Muscle of arm (tissue), 1 donor: ENCODE measurements at regions not wholly inside any gene's neighbourhood (a gene's known extent, or its start where the extent isn't known, plus 50 kb on each side); places are given as distances from the start of the nearest gene placed in this dataset.
"Not testable (repeated sequence)": the region's sequence is repeated elsewhere in the genome, so short reads cannot be mapped to it uniquely, and the experiment has no call there.

Experiments used
- DNase-seq: peaks from one replicate; pipeline ENCODE4 v3.0.0-alpha.2; 2013

GRCh38 chr1:149356152-149356551, 118.7 kb upstream of the NBPF19 start:
- DNase-seq, result not testable (repeated sequence)

GRCh38 chr1:149360351-149360750, 114.5 kb upstream of the NBPF19 start:
- not testable (repeated sequence) for DNase-seq

- DNase-seq, result not testable (repeated sequence)
These were observed 113.5 kb upstream of the NBPF19 start for GRCh38 chr1:149361310-149361709.

GRCh38 chr1:149364188-149364981, 110.5 kb upstream of the NBPF19 start:
- DNase-seq, result not testable (repeated sequence)

GRCh38 chr1:149366402-149366801, 108.4 kb upstream of the NBPF19 start:
- DNase-seq, result not testable (repeated sequence)

GRCh38 chr1:149367472-149368044, 107.3 kb upstream of the NBPF19 start:
- DNase-seq, result not testable (repeated sequence)

GRCh38 chr1:149368337-149368736, 106.5 kb upstream of the NBPF19 start:
- not testable (repeated sequence) for DNase-seq

- DNase-seq, result not testable (repeated sequence)
These were observed 105.8 kb upstream of the NBPF19 start for GRCh38 chr1:149369081-149369480.

GRCh38 chr1:149371955-149372354, 102.9 kb upstream of the NBPF19 start:
- not testable (repeated sequence) for DNase-seq

GRCh38 chr1:149378462-149378861, 96.4 kb upstream of the NBPF19 start:
- DNase-seq, result not testable (repeated sequence)

- DNase-seq, result peak; percentile 55
These were observed 84.5 kb upstream of the NBPF19 start for GRCh38 chr1:149390173-149390926.

GRCh38 chr1:149390931-149391330, 83.9 kb upstream of the NBPF19 start:
- DNase-seq, result not testable (repeated sequence)

GRCh38 chr1:149395802-149396201, 79.0 kb upstream of the NBPF19 start:
- DNase-seq, result not testable (repeated sequence)

GRCh38 chr1:149398527-149398926, 76.3 kb upstream of the NBPF19 start:
- not testable (repeated sequence) for DNase-seq

GRCh38 chr1:149408404-149408803, 66.4 kb upstream of the NBPF19 start:
- not testable (repeated sequence) for DNase-seq

GRCh38 chr1:149415373-149415772, 59.5 kb upstream of the NBPF19 start:
- not testable (repeated sequence) for DNase-seq

- not testable (repeated sequence) for DNase-seq
These were observed 56.1 kb upstream of the NBPF19 start for GRCh38 chr1:149418782-149419181.

GRCh38 chr1:149423122-149423521, 51.7 kb upstream of the NBPF19 start:
- DNase-seq, result peak; percentile 34
